HUES64 (cell line): ENCODE measurements at regions not wholly inside any gene's neighbourhood (a gene's known extent, or its start where the extent isn't known, plus 50 kb on each side); places are given as distances from the start of the nearest gene placed in this dataset.
A peak's percentile ranks its signal among the peaks of the same experiment; 100 is the strongest.
"Not testable (repeated sequence)": the region's sequence is repeated elsewhere in the genome, so short reads cannot be mapped to it uniquely, and the experiment has no call there.

Source experiments
- H3K27ac ChIP-seq: 2 replicates; pipeline ENCODE4 v1.7.0; 2013; ENCODE audit warnings: low read depth, low read length, inconsistent platforms
- H3K27me3 ChIP-seq: 2 replicates; pipeline ENCODE4 v1.6.1; 2013; ENCODE audit warnings: mild to moderate bottlenecking, low read length; ENCODE audit not compliant: insufficient read depth
- H3K36me3 ChIP-seq: 2 replicates; pipeline ENCODE4 v1.6.1; 2013; ENCODE audit warnings: mild to moderate bottlenecking, low read length; ENCODE audit not compliant: insufficient read depth
- H3K4me1 ChIP-seq: 2 replicates; pipeline ENCODE4 v1.6.1; 2013; ENCODE audit warnings: mild to moderate bottlenecking, low read length, moderate library complexity; ENCODE audit not compliant: insufficient read depth
- H3K4me3 ChIP-seq: 2 replicates; pipeline ENCODE4 v1.5.1; 2013; ENCODE audit warnings: mild to moderate bottlenecking, low read length, moderate library complexity
- H3K9ac ChIP-seq: 2 replicates; pipeline ENCODE4 v1.6.1; 2013; ENCODE audit warnings: mild to moderate bottlenecking, low read depth, low read length
- H3K9me3 ChIP-seq: 2 replicates; pipeline ENCODE4 v1.6.1; 2013; ENCODE audit warnings: low read depth, low read length; ENCODE audit not compliant: insufficient read depth
- WGBS: fragments of 150-250, 120-280 bp; methylation state at CpG from one replicate; pipeline ENCODE4 v1.1.7; 2013; ENCODE audit warnings: missing lambda C conversion rate; 5-methylcytosine and 5-hydroxymethylcytosine counted together

GRCh38 chr21:22818681-22819485 is 1820.7 kb downstream of the NCAM2 start:
- H3K4me3 ChIP-seq, H3K4me1 ChIP-seq, H3K27me3 ChIP-seq, H3K9ac ChIP-seq, H3K36me3 ChIP-seq, H3K9me3 ChIP-seq, H3K27ac ChIP-seq: not testable (repeated sequence)
- 92% methylated on average over 40 of the region's 40 CpGs for WGBS

DNA sequence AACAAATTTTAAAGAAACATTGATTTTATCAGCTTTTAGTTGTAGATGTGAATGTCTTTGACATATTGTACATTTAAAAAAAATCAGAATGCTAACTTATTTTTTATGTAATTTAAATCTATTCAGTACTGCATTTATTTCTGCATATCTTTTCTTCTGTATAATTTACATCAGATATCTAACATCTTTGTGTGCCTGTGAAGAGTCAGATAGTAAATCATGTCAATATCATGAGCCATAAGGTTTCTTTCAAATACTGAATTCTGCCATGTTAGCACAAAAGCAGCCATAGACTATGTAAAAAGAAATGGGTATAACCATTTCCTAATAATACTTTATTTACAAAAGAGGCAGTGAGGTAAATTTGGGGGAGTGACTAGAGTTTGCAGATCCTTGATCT is 1829.2 kb downstream of the NCAM2 start:
- Histone ChIP-seq H3K9ac (no peak overlapping the region), H3K27me3 (no peaks in the 10 kb centered on the region), H3K27ac (no peak overlapping the region), H3K4me3 (no peak overlapping the region), H3K36me3 (no peaks in the 10 kb centered on the region), H3K4me1 (no peaks in the 10 kb centered on the region), H3K9me3 (peaks cover 20% of the 10 kb centered on the region; the same call in 1 of the 2 replicates)

GRCh38 chr21:22842875-22843274 is 1844.7 kb downstream of the NCAM2 start:
- Histone ChIP-seq H3K27ac (no peak overlapping the region), H3K4me1 (no peaks in the 10 kb centered on the region), H3K27me3 (no peaks in the 10 kb centered on the region), H3K9ac (no peak overlapping the region), H3K9me3 (peaks cover 17% of the 10 kb centered on the region), H3K4me3 (no peak overlapping the region), H3K36me3 (no peaks in the 10 kb centered on the region)
- 62% methylated on average over 3 of the region's 3 CpGs for WGBS

- 100% methylated on average over 1 of the region's 1 CpG for WGBS
- H3K36me3 ChIP-seq = no peaks in the 10 kb centered on the region
- no peaks in the 10 kb centered on the region for H3K27me3 ChIP-seq
- no peaks in the 10 kb centered on the region for H3K9me3 ChIP-seq
- H3K9ac ChIP-seq = no peak overlapping the region
- no peak overlapping the region for H3K4me3 ChIP-seq
- no peak overlapping the region for H3K27ac ChIP-seq
- no peaks in the 10 kb centered on the region for H3K4me1 ChIP-seq
Measured at GRCh38 chr21:22855581-22855980, 1857.4 kb downstream of the NCAM2 start.

- WGBS = 93% methylated on average over 4 of the region's 4 CpGs
- no peaks in the 10 kb centered on the region for H3K9me3 ChIP-seq
- no peak overlapping the region for H3K9ac ChIP-seq
- H3K4me1 ChIP-seq = no peaks in the 10 kb centered on the region
- H3K36me3 ChIP-seq = no peaks in the 10 kb centered on the region
- no peak overlapping the region for H3K4me3 ChIP-seq
- H3K27me3 ChIP-seq = no peaks in the 10 kb centered on the region
- H3K27ac ChIP-seq = no peak overlapping the region
Measured at GRCh38 chr21:22871692-22872091, 1873.5 kb downstream of the NCAM2 start.

DNA sequence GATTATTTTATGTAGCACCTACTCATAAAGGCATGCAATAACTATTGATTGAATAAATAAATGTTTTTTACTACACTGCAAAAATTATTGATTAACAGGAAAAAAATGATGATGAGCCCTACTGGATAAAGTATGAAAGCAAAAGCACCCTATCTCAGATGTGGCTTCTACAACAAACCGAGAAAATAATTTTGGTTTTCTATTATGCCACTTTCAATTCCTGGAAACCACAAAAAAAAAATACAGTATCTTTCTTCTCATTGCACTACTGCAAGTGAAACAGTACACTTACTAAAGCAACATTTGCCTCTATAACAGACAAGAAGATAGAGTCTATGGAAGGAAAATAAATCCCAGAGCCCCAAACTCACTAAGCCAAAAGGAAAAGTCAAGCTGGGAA is 1882.4 kb downstream of the NCAM2 start:
- Histone ChIP-seq H3K4me3 (no peak overlapping the region), H3K9ac (no peak overlapping the region), H3K36me3 (no peaks in the 10 kb centered on the region), H3K27me3 (no peaks in the 10 kb centered on the region), H3K4me1 (peaks cover 35% of the 10 kb centered on the region), H3K27ac (no peak overlapping the region), H3K9me3 (no peaks in the 10 kb centered on the region)
- 96% methylated on average over 1 of the region's 1 CpG for WGBS

- Histone ChIP-seq H3K27me3 (no peaks in the 10 kb centered on the region), H3K27ac (no peak overlapping the region), H3K9me3 (no peaks in the 10 kb centered on the region), H3K9ac (no peak overlapping the region), H3K36me3 (no peaks in the 10 kb centered on the region), H3K4me3 (no peak overlapping the region), H3K4me1 (peaks cover 40% of the 10 kb centered on the region)
- WGBS = 74% methylated on average over 2 of the region's 4 CpGs
Measured at GRCh38 chr21:22881131-22881530, 1882.9 kb downstream of the NCAM2 start.

- H3K4me3 ChIP-seq = no peak overlapping the region
- H3K27me3 ChIP-seq = no peaks in the 10 kb centered on the region
- H3K4me1 ChIP-seq = peaks cover 46% of the 10 kb centered on the region
- peak overlapping the region; percentile 62 for H3K9ac ChIP-seq
- peak overlapping the region; percentile 51 for H3K27ac ChIP-seq
- H3K9me3 ChIP-seq = no peaks in the 10 kb centered on the region
- WGBS = 73% methylated on average over 3 of the region's 4 CpGs
- H3K36me3 ChIP-seq = no peaks in the 10 kb centered on the region
Measured at GRCh38 chr21:22885079-22885478, 1886.9 kb downstream of the NCAM2 start.

GRCh38 chr21:22885614-22886013 is 1887.4 kb downstream of the NCAM2 start:
- Histone ChIP-seq H3K27ac (peak overlapping the region; percentile 31; the same call in 1 of the 2 replicates), H3K4me3 (no peak overlapping the region)

GRCh38 chr21:22889445-22889844 is 1891.2 kb downstream of the NCAM2 start:
- no peak overlapping the region for H3K27ac ChIP-seq
- H3K9me3 ChIP-seq = no peaks in the 10 kb centered on the region
- peaks cover 28% of the 10 kb centered on the region for H3K4me1 ChIP-seq
- no peak overlapping the region for H3K4me3 ChIP-seq
- WGBS = 100% methylated on average over 1 of the region's 2 CpGs
- no peaks in the 10 kb centered on the region for H3K36me3 ChIP-seq
- H3K9ac ChIP-seq = no peak overlapping the region
- H3K27me3 ChIP-seq = no peaks in the 10 kb centered on the region

More at GRCh38 chr21:22885614-22886013, 1887.4 kb downstream of the NCAM2 start:
- Histone ChIP-seq H3K9ac (peak overlapping the region; percentile 18; the same call in 1 of the 2 replicates), H3K4me1 (peaks cover 45% of the 10 kb centered on the region), H3K27me3 (no peaks in the 10 kb centered on the region), H3K36me3 (no peaks in the 10 kb centered on the region), H3K9me3 (no peaks in the 10 kb centered on the region)

DNA sequence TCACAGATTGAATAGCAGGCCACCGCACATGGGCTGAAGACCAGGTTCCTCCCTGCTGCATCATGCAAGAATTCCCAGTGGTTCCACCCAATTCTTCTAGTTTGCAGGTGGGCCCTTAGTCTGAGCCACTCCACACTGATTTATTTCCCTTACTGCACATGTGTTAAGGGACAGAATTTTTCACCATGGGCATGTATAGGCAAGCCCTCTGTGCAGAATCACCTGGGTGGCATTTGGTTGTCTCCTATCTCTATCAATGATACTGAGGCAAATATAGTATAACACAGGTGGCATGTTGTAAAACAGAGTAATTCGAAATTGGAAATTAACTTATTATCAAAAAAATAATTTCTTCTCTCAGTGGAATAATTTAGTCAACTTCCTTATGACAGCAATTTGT is 1892.4 kb downstream of the NCAM2 start:
- Histone ChIP-seq H3K27ac (no peak overlapping the region), H3K4me3 (no peak overlapping the region), H3K36me3 (no peaks in the 10 kb centered on the region), H3K9me3 (no peaks in the 10 kb centered on the region), H3K4me1 (peaks cover 16% of the 10 kb centered on the region), H3K27me3 (no peaks in the 10 kb centered on the region), H3K9ac (no peak overlapping the region)
- WGBS = 100% methylated on average over 1 of the region's 2 CpGs

DNA sequence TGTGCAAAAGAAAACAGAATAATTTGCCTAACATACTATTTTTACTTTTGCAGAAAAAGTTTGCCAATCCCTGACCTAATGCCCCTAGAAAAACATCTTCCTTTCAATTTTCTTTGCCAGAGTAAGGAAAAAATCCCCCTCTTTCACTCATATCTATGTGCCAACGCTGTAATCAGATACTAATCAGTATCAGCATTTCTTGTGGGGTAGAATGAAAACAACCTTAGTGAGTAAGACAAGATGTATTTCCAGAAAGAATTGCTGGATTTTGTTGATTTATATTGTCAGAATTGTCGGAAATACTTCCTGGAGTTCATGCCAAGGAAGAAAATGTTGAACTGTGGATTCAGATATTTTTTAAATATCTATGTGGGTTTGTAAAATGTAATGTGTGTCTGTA is 1893.8 kb downstream of the NCAM2 start:
- Histone ChIP-seq H3K4me3 (no peak overlapping the region), H3K36me3 (no peaks in the 10 kb centered on the region), H3K27me3 (no peaks in the 10 kb centered on the region), H3K4me1 (peaks cover 6% of the 10 kb centered on the region; the same call in 1 of the 2 replicates), H3K9ac (no peak overlapping the region), H3K27ac (no peak overlapping the region), H3K9me3 (no peaks in the 10 kb centered on the region)
- 85% methylated on average over 1 of the region's 2 CpGs for WGBS
